ENCODE measurements at regions not wholly inside any gene's neighbourhood (a gene's known extent, or its start where the extent isn't known, plus 50 kb on each side); places are given as distances from the start of the nearest gene placed in this dataset.
"Not testable (repeated sequence)": the region's sequence is repeated elsewhere in the genome, so short reads cannot be mapped to it uniquely, and the experiment has no call there.

DNA sequence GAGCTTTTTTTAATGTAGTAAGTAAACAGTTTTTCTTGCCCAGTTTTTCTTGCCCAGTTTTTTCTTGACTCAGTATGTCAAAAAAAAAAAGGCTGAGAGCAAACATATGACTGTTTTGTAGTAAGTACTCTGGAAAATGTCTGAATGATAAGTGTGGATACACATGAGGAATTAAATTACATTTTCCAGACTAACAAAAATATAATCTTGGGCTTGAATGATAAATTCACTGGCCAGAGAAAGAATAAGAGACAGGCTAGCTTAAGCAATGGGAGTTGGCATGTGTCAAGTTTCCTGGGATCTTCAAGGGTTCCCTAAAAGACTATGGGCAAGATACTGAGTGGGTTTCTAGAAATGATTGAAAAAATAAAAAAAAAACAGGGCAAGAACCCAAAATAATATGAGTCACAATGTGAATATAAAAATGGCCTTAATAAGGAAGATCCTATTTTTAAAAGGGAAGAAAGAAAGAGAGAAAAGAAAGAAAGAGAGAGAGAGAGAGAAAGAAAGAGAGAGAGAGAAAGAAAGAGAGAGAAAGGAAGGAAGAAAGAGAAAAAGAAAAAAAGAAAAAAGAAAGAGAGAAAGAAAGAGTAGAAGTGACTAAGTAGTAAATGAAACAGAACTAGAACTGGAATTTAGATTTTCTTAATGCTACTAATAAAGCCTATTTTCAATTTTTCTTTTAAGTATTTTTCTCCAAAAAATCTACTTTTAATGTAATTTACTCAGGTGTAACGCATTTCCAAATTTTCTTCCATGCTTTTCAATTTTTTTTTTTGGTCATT, 60.2 kb downstream of the TFPI2 start:
- no peak for DNase-seq

DNA sequence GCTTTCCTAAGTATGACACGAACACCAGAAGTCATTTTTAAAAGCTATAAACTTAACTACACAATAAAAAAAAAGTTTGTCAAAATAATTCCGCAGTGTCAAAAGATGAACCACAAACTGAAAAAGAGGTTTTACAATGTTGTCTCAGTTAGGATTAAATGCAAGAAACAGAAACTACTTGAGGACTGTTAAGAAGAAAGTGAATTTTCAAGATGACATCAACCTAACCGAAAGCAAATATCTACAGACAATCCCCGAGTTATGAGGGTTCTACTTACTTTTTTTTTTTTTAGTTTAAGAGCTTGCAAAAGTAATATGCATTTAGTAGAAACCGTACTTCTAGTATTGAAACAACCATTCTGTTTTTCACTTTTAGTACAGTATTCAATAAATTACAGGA, 62.3 kb downstream of the TFPI2 start:
- DNase-seq, result no peak

DNA sequence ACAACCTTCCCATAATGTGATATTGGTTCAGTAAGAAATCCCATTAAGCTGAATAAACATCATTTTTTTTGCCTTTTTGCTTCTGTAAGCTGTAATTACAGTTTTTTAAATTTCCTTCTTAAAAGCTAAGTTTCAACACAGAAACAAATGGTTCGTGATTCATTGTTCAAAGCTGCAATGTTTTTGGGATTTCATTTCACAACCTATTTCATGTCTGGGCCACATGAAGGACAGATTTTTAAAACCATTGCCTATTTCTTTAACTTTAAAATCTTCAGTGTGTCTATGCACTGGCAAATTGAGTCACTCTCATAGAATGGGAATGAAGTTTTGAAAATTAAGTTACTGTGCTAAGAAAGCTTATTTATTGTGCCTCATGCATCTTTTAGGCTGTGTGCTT, 66.9 kb downstream of the TFPI2 start:
- DNase-seq, result no peak

DNA sequence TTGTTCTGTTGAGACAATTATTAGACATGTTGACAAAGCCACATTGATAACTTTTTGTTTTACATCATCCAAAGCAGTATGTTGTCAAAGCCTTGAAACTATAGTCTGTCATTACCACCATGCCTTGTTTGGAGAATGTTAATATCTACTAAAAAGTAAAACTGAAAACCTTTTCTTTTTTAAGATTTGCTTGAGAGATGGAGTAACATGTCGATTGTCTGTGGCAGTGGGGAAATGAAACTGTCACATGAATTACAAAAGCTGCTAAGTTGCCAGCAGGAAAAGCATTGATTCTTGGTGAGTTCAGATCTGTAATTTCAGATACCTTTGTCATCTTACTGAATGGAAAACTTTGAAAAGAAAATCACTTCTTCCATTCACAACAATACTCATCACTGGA, 69.1 kb downstream of the TFPI2 start:
- DNase-seq, result no peak

DNA sequence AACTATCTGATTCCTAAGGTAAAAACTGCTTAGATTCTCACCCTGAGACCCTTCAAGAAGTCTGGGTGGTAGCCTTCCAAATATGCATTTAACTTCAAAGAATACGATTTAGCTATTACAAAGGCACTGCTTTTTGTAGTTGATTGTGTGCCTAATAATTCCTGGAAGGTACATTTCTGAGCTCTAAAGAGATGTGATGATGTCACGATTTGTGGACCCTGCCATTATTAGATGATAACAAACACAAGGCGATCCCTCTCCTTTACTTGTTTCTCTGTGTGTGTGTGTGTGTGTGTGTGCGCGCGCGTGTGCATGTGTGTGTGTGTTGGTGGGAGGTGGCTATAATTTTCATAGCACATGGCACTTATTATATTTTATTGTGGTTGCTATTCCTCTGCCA, 70.9 kb downstream of the TFPI2 start:
- no peak for DNase-seq

DNA sequence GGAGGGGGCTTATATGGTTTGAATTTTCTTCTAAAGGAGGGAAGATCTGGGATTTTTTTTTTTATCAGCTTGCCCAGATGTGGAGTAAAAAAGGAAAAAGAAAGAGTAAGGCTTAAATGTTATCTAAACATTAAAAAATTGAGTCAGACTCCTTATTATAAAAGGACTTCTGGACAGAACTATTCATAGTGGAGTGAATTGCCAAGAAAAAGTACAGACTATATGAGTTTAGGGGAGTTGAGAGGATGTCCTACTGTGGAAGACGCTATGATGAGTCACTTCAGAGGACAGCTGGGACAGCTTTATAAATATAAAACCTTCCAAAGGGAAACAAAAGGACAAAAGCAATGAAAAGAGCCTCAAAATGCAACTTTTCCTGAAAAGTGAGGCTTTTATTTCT, 73.0 kb downstream of the TFPI2 start:
- DNase-seq, result no peak

DNA sequence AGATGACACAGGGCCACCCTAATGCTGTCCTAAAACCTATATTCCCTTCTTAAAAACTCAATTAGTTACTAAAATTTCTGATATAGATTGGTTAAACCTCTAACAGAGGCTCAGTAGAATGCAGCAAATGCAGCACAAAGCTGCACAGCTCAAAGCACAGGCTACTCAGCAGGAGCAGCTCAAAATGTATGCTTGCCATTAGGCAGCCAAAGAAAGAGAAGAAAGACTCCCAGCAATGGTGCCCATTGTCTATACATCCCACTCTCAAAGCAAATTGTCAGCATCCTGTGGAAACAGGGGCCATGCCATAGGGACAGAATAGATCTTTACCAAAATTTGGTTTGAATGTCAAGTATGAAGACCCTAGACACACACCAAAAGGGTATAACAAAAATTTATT, 73.5 kb downstream of the TFPI2 start:
- no peak for DNase-seq

DNA sequence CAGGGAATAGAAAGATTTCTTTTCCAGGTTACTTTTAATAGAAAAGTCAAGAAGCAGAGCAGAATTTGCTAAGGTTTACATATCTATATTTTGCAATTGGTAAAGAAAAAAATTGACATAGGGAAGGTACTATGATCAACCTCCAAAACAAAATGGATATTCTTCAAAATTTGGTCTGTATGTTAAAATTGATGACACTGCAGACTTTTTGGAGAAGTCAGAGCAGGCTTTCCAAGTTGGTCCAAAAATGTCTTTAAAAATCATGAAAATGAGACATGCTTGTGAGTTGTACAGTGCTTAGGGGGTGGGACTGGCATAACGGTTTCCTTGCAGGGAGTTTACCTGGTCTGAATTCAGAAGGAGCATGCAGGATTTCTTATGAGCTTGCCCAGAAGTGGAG, 77.0 kb downstream of the TFPI2 start:
- no peak for DNase-seq

DNA sequence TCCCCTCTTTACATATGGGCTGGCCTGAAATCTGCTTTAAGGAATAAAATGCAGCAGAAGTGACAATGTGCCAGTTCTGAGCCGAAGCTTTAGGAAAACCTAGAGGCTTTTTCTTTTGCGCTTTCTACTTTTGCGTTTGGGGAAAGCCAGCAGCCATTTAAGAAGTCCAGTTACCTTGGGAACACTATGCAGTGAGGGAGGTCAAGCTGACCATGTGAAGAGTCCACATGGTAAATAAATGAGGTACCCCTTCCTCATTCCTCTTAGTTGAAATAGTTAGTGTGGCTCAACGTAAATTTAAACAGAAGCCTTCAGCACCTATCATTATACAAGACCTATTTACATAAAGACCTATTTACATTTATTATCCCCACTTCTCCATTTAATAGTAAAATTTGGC, 78.5 kb downstream of the TFPI2 start:
- no peak for DNase-seq

DNA sequence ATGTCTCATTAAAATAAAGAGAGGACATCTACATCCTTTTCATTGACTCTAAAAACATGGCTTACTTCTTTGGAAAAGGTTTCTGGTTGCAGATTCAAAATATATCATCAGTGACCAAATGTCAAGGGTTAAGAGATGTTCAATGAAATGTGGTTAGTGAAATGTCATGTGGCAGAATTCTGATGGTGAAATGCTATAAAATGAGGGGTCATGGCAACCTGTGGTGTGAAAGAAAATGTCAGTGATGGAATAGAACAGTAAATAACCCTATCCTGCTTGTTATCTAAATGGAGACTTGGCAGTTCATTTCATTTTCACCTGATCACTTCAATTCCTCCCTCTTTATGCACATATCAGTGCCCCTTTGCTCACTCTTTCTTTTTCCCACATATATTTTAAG, 79.4 kb downstream of the TFPI2 start:
- DNase-seq, result no peak

DNA sequence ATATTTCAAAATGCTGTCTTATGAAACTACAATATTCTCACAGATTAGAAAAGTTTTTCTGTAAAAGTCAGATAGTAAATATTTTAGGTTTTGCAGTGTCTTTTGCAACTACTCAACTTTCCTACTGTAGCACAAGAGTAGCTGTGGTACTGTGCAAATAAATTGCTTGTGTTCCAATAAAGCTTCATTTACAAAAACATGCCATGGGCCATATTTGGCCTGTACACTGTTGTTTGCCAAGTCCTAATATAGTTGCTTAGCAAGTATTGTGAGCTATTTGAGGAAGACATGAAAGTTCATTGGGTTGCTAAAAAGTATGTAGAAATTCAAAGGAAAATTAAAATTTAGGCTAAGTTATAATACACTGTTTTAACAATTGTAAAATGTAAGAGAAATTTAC, 80.0 kb downstream of the TFPI2 start:
- DNase-seq, result no peak

DNA sequence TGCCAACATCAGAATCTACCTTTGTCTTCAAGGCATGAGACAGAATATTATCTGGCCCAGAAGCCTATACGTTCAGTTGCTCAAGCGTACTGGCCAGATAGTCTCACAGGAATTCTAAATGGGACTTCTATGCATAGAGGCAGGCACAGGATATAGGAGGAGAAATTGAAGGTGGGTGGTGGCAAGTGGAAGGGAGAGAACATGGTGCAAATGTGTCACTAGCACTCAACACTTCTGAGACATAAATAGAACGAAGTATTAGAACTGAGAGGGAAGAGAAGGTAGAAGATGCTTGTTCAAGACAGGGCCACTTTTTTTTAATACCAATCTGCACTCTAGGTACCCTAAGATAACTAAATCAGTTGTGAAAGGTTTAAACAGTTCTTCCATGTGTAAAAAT, 85.8 kb downstream of the TFPI2 start:
- no peak for DNase-seq

DNA sequence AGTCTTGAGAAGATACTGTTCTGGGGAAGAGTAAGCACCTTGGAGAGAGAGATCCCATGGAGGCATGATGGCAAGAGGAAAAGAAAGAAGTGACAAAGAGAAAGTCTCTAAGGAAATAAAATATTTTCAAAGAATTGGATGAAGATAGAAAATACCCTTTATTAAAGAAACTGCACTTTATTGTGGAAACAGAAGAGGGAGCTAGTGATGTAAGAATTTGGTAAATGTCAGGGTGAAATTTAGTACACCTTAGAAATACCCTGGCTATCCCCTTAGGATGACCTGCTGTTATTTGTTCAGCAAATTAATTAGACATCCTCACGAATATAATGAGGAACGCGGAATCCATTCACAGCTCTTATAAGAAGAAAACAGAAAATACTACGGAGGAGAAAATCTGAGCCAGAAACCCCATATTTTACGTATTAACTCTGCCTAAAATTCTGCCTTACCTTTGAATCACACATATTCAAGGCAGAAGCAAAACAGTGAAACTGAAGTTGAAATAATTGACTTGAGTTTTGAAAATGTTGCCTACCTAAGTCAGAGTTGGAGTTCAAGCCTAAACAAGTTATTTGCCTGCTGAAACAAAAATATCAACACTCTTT, 90.7 kb downstream of the TFPI2 start:
- DNase-seq, result peak; percentile 29 to 48

DNA sequence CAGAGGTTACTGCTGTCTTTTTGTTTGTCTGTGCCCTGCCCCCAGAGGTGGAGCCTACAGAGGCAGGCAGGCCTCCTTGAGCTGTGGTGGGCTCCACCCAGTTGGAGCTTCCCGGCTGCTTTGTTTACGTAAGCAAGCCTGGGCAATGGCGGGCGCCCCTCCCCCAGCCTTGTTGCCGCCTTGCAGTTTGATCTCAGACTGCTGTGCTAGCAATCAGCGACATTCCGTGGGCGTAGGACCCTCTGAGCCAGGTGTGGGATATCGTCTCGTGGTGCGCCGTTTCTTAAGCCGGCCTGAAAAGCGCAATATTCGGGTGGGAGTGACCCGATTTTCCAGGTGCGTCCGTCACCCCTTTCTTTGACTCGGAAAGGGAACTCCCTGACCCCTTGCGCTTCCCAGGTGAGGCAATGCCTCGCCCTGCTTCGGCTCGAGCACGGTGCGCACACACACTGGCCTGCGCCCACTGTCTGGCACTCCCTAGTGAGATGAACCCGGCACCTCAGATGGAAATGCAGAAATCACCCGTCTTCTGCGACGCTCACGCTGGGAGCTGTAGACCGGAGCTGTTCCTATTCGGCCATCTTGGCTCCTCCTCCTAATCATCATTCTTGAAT, 97.4 kb downstream of the TFPI2 start:
- not testable (repeated sequence) for DNase-seq

DNA sequence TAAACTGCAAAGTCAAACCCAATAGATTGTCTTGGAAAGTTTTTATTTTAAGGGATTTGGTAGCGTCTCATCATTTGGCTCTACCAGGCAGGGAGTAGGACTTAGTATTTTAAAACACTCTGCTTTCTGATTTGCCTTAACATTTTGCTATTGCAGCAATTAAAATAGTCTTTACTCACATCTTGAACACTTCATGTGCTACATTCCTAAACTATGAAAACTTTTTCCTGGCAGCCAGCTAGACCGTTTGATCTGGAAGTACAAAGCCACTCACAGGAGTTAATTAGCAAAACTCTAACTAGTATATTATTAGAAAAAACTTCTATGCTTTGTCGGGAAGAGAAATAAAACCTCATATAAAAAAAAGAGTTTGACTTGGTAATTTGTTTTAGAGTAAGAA, 111.4 kb downstream of the TFPI2 start:
- no peak for DNase-seq

DNA sequence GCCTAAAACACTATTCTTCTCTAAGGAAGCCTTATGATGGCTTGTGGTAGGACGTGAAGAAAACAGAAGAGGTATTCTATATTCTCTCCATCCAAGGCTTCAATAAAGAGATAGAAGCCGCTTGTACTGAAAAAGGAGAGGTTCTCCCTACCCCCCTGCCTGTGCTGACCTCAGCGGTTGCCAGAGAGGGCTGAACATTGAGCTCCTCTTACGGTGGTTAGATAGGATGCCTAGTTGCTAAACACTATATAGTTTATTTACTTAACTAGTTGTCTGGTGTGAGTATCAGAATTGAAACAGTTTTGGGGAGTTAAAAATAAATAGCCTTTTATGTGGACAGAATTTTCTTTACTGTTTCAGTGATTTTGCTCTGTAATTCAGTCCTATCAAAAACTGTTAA, 112.2 kb downstream of the TFPI2 start:
- DNase-seq, result no peak

DNA sequence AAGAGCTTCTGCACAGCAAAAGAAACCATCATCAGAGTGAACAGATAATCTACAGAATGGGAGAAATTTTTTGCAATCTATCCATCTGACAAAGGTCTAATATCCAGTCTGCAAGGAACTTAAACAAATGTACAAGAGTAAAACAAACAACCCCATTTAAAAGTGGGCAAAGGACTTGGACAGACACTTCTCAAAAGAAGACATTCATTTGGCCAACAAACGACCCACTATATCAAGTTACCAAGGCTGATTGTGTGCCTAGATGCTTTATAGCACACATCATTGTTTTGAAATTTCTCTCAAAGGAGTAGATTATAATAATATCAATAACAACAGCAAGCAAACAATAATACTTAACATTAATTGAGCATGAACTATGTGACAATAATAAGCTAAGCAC, 117.1 kb downstream of the TFPI2 start:
- no peak for DNase-seq

DNA sequence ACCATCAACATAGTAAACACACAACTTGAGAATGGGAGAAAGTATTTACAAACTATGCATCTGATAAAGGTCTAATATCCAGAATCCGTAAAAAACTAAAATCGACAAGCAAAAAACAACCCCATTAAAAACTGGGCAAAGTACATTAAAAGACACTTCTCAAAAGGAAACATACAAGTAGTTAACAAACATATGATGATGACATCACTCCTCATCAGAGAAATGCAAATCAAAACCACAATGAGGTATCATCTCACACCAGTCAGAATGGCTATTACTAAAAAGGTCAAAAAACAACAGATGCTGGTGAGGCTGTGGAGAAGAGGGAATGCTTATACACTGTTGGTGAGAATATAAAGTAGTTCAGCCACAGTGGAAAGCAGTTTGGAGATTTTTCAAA, 125.1 kb downstream of the TFPI2 start:
- no peak for DNase-seq

DNA sequence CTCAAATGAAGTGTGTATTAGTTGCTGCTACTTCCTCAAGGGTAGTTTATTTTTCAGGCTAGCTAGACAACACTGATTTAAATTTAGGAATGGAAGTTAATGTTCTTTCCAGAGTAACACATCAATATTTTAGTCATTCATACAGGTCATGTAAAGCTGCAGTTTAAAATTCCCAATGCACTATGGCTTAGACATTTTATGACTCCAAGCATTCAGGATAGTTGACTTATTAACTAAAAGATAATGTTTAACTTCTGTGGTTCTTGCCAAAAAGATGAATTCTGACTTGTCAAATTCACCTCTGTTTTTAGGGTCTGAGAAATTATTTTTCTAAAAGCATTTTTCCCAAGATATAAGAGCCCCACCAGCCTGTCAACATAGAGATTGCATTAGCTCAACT, 131.9 kb downstream of the TFPI2 start:
- DNase-seq, result no peak

DNA sequence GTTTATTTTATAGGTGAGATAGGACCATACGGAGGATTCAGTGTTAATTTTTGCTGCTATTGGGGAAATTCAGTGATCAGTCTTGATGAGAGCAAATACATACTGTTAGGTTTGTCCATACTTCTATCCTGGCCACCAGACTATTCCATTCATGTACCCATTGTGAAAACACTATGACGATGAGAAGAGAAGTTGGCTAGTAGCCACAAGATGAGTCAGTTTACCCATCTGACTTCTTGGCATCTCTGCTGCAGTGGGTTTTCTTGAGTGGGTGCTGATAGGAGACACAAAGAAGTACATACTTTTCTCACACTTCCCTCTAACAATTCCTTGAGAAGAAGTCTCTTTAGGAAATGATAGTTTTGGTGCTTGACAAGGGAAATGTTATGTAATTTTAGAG, 133.1 kb downstream of the TFPI2 start:
- DNase-seq, result no peak

DNA sequence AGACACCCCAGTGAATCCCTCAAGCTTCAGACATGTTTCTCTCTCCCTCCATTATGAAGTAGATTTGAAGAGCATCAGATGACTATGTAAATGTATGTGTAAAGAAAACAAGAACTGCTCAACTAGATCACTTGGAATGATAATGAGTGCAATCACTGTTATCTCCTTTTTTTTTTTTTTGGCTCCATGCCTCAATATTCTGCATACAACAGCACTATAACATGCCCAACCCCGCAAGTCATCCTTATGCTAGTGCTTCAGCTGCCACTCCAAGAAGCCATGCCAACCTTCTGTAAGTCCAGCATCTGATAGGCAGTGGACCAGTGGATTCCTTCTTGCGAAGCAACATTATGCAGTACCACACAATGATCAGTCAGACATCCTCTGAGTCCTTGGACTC, 133.7 kb downstream of the TFPI2 start:
- no peak for DNase-seq

DNA sequence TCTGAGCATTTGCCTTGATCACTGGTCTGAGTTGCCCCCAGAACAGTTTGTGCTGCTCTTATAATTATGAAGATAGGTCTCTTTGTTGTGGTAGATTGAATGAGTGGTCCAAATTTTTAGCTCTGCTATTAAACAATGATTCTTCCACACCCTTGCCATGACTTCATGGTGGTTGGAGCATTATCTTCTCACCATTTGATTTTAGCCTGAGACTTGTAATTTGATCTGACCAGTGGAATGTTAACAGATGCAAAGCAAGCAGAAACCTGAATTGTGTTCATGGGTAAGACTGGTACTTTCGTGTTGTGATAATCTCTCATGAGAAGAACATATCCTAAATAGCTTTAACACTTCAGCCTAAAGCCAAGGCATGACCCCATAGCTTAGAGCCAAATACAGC, 139.1 kb downstream of the TFPI2 start:
- no peak for DNase-seq

DNA sequence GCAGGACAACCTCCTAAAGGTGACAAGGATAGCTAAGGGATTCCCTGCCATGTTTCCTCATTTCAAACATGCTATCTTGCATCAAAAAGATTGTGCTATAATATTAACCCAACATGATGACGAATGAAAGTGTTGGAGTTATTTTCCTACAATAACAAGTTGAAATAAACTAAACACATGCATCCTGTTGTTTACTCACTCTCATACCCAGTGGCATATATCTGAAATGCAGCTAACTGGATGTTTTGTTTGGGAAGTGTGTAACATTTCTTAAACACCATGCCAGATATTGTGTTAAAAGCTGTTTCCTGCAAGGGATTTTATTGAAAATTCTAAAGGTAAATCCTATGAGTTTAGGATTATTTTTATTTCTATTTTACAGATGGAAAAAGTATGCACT, 139.6 kb downstream of the TFPI2 start:
- no peak for DNase-seq

DNA sequence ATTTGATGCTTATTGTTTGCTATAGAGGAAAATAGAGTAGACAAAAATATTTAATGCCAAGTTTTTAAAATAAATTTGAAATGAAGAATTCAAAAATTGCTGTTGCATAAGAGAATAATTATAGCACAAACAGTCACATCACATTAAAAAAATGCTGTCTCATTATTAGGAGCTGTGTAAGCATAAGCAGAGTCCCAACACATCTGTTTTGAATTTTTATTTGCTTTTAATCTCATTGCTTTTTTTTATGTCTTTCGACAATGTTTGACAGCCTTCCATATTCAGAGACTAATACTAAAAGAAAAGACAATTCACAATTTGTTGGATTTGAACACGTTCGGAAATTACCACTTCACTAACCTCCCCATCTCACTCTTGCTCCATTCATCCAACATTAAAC, 143.5 kb downstream of the TFPI2 start:
- DNase-seq, result no peak

DNA sequence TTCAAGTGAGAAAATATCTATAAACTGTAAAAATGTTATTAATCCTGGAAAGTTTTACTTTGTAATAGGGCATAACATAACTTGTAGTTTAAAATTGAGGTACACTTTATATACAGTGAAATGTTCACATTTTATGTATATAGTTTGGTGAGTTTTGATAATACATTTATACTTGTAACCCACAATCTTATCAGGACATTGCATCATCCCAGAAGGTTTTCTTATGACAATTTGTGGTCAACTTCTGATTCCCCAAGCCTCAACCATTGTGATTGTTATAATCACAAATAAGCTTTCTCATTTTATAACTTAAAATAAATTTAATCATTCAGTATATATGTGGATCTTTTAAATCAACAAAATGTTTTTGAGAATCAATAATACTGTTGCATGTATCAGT, 151.1 kb downstream of the TFPI2 start:
- DNase-seq, result no peak
